ENCODE measurements at regions not wholly inside any gene's neighbourhood (a gene's known extent, or its start where the extent isn't known, plus 50 kb on each side); places are given as distances from the start of the nearest gene placed in this dataset.
"Not testable (repeated sequence)": the region's sequence is repeated elsewhere in the genome, so short reads cannot be mapped to it uniquely, and the experiment has no call there.

- no peak for DNase-seq (ENCODE audit: low read depth in 3 of 3)
Measured at GRCh38 chr2:120531863-120532600, 186.1 kb downstream of the INHBB start.

- DNase-seq (ENCODE audit: low read depth in 3 of 3), result no peak
Measured at GRCh38 chr2:120533625-120534024, 187.7 kb downstream of the INHBB start.

- DNase-seq (ENCODE audit: low read depth in 3 of 3), result no peak
Measured at GRCh38 chr2:120534457-120534856, 188.5 kb downstream of the INHBB start.

GRCh38 chr2:120535081-120535480 lies 189.1 kb downstream of the INHBB start:
- DNase-seq (ENCODE audit: low read depth in 3 of 3), result no peak

DNA sequence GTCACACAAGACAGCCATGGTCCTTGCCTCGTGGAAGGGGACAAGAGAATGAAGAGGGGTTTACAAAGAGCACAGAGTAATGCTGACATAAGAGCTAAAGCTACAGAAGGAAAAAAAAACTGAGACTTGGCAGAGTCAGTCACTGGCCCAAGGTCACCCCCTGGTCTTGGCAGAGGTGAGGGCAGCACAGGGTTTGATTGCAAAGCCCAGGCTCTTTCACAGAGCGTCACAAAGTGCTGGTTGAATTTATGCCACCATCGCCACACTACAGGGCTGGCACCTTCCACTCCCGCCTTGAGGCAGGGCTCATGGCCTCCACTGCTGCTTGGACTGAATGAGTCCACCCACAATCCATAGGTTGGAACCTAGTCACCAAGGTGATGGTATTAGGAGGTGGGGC lies 190.2 kb downstream of the INHBB start:
- DNase-seq (ENCODE audit: low read depth in 3 of 3), result no peak

DNA sequence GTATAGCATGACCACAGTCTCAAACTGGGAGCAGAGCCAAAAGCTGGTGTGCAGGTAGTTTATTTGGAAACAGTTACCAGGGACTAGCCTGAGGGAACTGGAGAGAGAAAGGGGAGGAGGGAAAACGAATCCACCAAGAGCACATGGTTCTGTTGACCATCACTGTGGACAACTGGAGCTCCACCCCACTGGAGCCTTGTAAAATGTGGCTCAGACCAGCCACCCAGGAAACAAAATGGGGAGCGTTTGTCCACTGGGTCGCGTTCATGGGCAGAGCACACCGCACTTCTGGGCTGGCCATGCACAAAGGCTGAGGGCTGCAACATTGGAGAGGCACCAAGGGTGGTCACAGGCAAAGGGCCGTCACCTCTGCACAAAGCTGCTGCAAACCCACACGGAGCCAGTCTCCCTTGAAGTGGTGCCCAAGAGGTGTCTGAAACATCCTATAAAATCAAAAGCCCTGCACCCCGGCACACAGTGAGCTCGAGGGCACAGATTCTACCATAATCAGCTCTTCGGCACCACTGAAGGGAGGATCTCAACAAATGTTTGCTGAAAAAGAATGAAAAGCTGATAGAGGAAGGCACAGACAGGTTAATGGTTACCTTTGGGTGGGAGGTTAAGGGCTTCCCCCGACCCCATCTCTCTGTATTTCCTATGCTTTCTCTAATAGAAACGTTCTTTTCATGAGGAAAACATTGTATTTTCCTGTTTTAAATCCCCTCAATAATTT lies 192.9 kb downstream of the INHBB start:
- DNase-seq (ENCODE audit: low read depth in 3 of 3), result no peak

- DNase-seq (ENCODE audit: low read depth in 3 of 3), result no peak
Measured at GRCh38 chr2:120539424-120539936, 193.5 kb downstream of the INHBB start.

DNA sequence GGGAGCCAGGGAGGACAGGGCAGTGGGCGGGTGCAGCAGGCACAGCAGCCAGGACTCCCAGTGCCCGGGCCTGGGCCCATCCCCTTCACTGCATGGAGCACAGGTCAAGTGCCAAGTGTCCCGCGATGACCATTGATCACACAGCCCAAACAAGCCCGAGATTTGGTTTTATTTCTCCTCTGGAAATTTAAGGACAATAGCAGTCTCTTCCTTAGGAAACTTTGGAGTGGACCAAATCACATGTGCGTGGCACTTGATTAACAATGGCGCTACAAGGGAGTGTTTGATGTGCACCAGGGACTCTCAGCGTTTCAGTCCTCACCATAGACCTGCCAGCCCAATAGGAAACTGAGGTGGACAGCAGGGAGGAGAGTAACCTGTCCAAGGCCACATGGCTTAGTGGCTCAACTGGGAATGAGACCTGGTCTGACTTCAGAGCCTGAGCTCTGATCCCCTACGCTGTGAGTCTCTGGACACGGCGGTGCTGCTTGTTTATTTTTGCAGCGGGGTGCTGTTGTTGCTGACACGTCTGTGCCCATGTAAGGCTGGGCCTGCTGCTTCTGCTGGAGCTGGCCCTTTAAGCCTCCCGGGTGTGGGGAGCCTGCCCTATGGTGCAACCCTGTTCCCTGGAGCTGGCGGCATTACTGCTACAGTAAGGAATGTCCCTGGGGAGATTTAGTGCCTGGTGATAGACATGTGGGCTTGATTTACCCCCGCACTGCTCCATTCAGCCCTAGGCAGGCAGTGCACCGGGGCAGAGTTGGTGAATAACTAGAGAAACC lies 194.2 kb downstream of the INHBB start:
- DNase-seq (ENCODE audit: low read depth in 3 of 3), result no peak

- no peak for DNase-seq (ENCODE audit: low read depth in 3 of 3)
Measured at GRCh38 chr2:120540719-120541552, 194.7 kb upstream of the GLI2 start.

DNA sequence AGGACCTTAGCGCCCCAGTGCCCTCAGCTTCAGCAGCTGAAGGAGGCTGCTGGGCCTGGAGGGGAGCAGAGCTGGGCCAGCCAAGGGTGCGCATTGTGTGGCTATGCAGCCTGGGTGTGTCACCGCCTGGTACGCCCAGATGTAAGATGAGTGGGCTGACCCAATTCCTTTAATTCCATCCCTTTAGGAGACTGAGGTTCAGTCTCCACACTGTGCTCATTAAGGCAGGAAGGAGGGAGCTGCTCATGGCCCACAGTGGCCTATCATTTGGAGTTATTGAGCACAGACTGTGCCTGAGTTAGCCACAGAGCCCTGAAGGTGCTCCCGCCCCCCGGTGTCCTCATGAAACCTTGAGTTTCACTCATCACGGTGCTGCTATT lies 194.1 kb upstream of the GLI2 start:
- DNase-seq (ENCODE audit: low read depth in 3 of 3), result no peak

DNA sequence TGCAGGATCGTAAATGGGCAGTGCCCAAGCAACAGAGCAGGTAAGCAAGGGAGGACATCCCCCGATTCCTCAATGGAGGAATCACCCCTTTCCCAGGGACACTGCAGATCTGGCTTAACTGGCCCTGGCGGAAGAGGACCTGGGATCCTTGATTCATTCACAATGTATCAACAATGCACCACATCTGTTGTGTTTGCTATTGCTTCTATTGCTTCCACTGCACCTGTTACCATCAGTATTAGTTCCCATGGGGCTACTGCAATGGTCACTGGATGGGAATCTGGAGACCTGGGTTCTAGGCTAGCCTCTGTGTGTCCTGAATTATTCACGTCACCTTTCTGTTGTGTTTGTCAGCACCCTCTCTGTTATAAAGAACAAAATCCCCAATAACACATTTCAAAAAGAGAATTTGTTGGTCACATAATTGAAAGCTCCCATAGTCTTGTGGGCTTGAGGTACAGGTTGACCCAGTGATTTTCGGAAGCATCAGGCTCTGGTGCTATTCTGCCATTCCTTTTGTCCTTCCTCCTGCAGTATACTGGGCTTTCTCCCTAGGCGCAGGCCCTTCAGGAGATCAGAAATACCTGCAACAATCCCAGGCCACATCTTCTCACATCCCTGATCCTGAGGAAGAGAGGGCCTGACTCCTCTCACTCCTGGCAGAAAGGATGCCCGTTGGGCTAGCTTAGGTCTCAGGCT lies 193.5 kb upstream of the GLI2 start:
- DNase-seq (ENCODE audit: low read depth in 3 of 3), result no peak

GRCh38 chr2:120542911-120543527 lies 192.6 kb upstream of the GLI2 start:
- no peak for DNase-seq (ENCODE audit: low read depth in 3 of 3)

GRCh38 chr2:120543899-120544298 lies 191.8 kb upstream of the GLI2 start:
- DNase-seq (ENCODE audit: low read depth in 3 of 3), result no peak

DNA sequence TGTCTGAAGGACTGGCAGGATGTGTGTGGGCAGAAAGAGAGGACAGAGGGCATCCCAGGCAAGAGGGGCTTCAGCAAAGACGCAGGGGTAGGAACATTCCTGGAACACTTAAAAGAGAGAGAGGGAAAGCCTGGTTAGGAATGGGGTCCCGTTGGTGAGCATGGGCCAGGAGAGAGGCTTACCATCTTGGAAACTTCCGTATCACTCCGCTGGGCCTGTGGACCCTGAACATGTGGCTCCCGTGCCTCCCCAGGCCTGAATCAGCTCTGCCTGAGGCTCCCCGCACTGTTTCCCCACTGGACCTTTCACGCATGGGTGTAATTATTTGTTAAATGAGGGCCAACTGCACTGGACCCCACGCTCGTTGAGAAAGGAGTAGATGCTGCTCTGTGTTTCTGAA lies 191.1 kb upstream of the GLI2 start:
- no peak for DNase-seq (ENCODE audit: low read depth in 3 of 3)

GRCh38 chr2:120545007-120545406 lies 190.7 kb upstream of the GLI2 start:
- DNase-seq (ENCODE audit: low read depth in 3 of 3), result not testable (repeated sequence)

- DNase-seq (ENCODE audit: low read depth in 3 of 3), result no peak
Measured at GRCh38 chr2:120545521-120546047, 190.1 kb upstream of the GLI2 start.

- no peak for DNase-seq (ENCODE audit: low read depth in 3 of 3)
Measured at GRCh38 chr2:120546048-120546864, 189.4 kb upstream of the GLI2 start.

DNA sequence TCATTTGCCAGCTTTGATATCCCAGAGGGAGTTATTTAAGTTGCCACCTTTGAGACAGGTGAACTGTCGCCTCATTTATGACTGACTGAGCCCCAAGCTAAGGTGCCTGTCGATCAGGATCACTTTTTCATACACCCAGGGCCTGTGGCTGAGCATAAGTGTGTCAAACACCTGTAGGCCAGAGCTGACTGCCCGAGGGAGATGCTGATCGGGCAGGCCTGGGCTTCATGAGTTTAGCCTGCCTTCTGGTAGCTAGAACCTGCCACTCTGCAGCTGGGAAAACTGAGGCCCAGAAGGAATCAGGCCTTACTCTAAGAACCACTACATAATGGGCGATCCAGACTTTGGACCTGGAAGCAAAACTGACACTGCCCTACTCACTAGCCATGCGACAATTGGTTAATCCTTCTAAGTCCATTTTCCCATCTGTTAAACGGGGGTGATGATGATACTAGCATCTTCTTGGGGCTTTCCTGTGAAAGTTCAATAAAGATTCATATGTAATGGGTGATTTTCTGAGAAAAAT lies 188.7 kb upstream of the GLI2 start:
- no peak for DNase-seq (ENCODE audit: low read depth in 3 of 3)

DNA sequence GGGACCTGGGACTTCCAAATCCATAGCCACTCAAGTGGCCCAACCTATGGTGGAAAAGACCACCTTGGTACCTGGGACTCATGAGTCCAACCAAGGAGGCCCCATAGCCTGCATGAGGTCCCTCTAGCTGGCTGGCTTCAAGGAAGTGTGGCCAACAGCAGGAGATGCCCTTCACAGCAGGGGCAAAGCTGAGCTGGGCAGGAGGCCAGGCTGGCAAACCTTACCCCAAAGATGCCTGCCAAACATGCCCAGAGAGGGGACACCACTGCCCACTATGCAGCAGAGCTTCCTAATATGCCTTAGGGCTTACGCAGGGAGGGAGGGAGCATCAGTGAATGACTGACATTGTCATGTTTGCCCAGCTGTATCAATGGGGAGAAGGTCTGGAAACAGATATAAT lies 188.0 kb upstream of the GLI2 start:
- no peak for DNase-seq (ENCODE audit: low read depth in 3 of 3)
